GM12878 (cell line): ENCODE measurements at regions not wholly inside any gene's neighbourhood (a gene's known extent, or its start where the extent isn't known, plus 50 kb on each side); places are given as distances from the start of the nearest gene placed in this dataset.

Experiments used
- ATAC-seq: fragments of 200-7000 bp; cut with Tn5 transposase; 3 replicates; pipeline ENCODE4 v1.9.1; 2020; ENCODE audit warnings: mild to moderate bottlenecking, moderate library complexity
- BruUV-seq: library from RNA; stranded (reverse); fragments of 400-500 nt; replicated peaks from 2 replicates; lab custom pipeline; 2021; lab: Mats Ljungman, UMichigan
- CTCF ChIA-PET: fragments of 300-600 bp; sonication (Branson Sonifier 250); formaldehyde crosslinking; extraction: SDS; loops from one replicate; lab custom pipeline; 2021; ENCODE audit warnings: inconsistent platforms; lab: Yijun Ruan, JAX
- POLR2A ChIA-PET: fragments of 350-600 bp; formaldehyde crosslinking; extraction: SDS; loops from one replicate; lab custom pipeline; 2021; ENCODE audit warnings: inconsistent platforms; lab: Charles Lee
- RAD21 ChIA-PET: fragments of 300-600 bp; sonication (Branson Sonifier 250); formaldehyde crosslinking; loops from one replicate; lab custom pipeline; 2023; ENCODE audit warnings: antibody characterized with exemption; ENCODE audit not compliant: unreplicated experiment; lab: Charles Lee
- SMC1A ChIA-PET: fragments of 300-600 bp; sonication (Branson Sonifier 250); formaldehyde crosslinking; loops from one replicate; lab custom pipeline; 2023; ENCODE audit not compliant: unreplicated experiment, uncharacterized antibody; lab: Charles Lee
- DNase-seq: peaks from one replicate; pipeline ENCODE4 v3.0.0-alpha.2; 2011; ENCODE audit warnings: low read depth, low spot score
- FAIRE-seq: peaks from 3 replicates; lab custom pipeline; 2011; peaks lifted over from hg19 to GRCh38; lab: Jason Lieb, UNC
- H2AFZ ChIP-seq: 2 replicates; pipeline ENCODE4 v1.6.0; 2011; ENCODE audit warnings: low read depth, low read length, control low read depth; ENCODE audit not compliant: control insufficient read depth
- H3K27ac ChIP-seq: 2 replicates; pipeline ENCODE4 v1.5.1; 2011; ENCODE audit warnings: control low read depth; ENCODE audit not compliant: control insufficient read depth, insufficient read depth
- H3K27me3 ChIP-seq, 2 experiments: replicated peaks in 1 of 2; 2 replicates each; pipeline versions ENCODE4 v1.6.0 to v1.6.1; 2011; ENCODE audit warnings: low read length in 1 of 2; ENCODE audit not compliant: control insufficient read depth in 2 of 2, insufficient read depth in 2 of 2
- H3K36me3 ChIP-seq, 2 experiments: 2 replicates each; pipeline ENCODE4 v1.5.1; 2011; ENCODE audit warnings: low read length in 1 of 2; ENCODE audit not compliant: control insufficient read depth in 2 of 2, insufficient read depth in 2 of 2
- H3K4me1 ChIP-seq: 2 replicates; pipeline ENCODE4 v1.6.1; 2011; ENCODE audit warnings: mild to moderate bottlenecking, low read length, moderate library complexity, mixed read lengths; ENCODE audit not compliant: control insufficient read depth, insufficient read depth
- H3K4me2 ChIP-seq: 2 replicates; pipeline ENCODE4 v1.6.0; 2011; ENCODE audit warnings: control low read depth; ENCODE audit not compliant: control insufficient read depth, insufficient read depth
- H3K4me3 ChIP-seq: fragments of 200-600 bp; sonication (generic); 2 replicates; pipeline ENCODE4 v1.5.1; 2016
- H3K79me2 ChIP-seq: 2 replicates; pipeline ENCODE4 v1.6.0; 2011; ENCODE audit warnings: low read length; ENCODE audit not compliant: control insufficient read depth, insufficient read depth
- H3K9ac ChIP-seq: 2 replicates; pipeline ENCODE4 v1.8.0; 2011; ENCODE audit warnings: low read length, control low read depth, mixed read lengths; ENCODE audit not compliant: control insufficient read depth, insufficient read depth
- H3K9me3 ChIP-seq: replicated peaks from 3 replicates; pipeline ENCODE4 v1.5.1; 2011; ENCODE audit warnings: mild to moderate bottlenecking, low read length; ENCODE audit not compliant: control insufficient read depth, insufficient read depth
- H4K20me1 ChIP-seq: 2 replicates; pipeline ENCODE4 v1.6.0; 2011; ENCODE audit not compliant: control insufficient read depth, insufficient read depth
- BACH1 ChIP-seq: fragments of 450-650 bp; IDR thresholded peaks from 2 replicates; pipeline ENCODE4 v1.6.1; 2017; ENCODE audit warnings: mild to moderate bottlenecking, borderline replicate concordance
- EGR1 ChIP-seq, 2 experiments: IDR thresholded peaks; 1 replicate in 1 of 2; 2 replicates in 1 of 2; pipeline ENCODE4 v1.6.1; 2011 to 2012; ENCODE audit warnings: low read depth in 2 of 2, low read length in 2 of 2, borderline replicate concordance in 1 of 2, mild to moderate bottlenecking in 1 of 2, moderate library complexity in 1 of 2
- PBX3 ChIP-seq: IDR thresholded peaks from 2 replicates; pipeline ENCODE4 v1.6.1; 2011; ENCODE audit warnings: mild to moderate bottlenecking, low read depth, low read length, moderate library complexity; ENCODE audit not compliant: insufficient replicate concordance
- PKNOX1 ChIP-seq: fragments of 450-650 bp; IDR thresholded peaks from 2 replicates; pipeline ENCODE4 v1.6.1; 2016; ENCODE audit warnings: mild to moderate bottlenecking
- SKIL ChIP-seq: fragments of 450-650 bp; IDR thresholded peaks from 2 replicates; pipeline ENCODE4 v1.6.1; 2017; ENCODE audit warnings: mild to moderate bottlenecking, low read depth, inconsistent platforms; ENCODE audit not compliant: poor library complexity, severe bottlenecking
- SMARCA5 ChIP-seq: fragments of 450-650 bp; IDR thresholded peaks from 2 replicates; pipeline ENCODE4 v1.6.1; 2017; ENCODE audit warnings: mild to moderate bottlenecking
- SP1 ChIP-seq: IDR thresholded peaks from one replicate; pipeline ENCODE4 v1.6.1; 2011; ENCODE audit warnings: low read depth, low read length
- SRF ChIP-seq, 2 experiments: IDR thresholded peaks; 2 replicates each; pipeline ENCODE4 v1.6.1; 2011; ENCODE audit warnings: low read depth in 2 of 2, low read length in 2 of 2, mild to moderate bottlenecking in 1 of 2, moderate library complexity in 1 of 2
- USF1 ChIP-seq: IDR thresholded peaks from 2 replicates; pipeline ENCODE4 v1.6.1; 2011; ENCODE audit warnings: borderline replicate concordance, low read depth, mild to moderate bottlenecking, moderate library complexity, mixed read lengths, low read length; ENCODE audit not compliant: insufficient read depth; ENCODE audit errors: extremely low read length
- YBX1 ChIP-seq: fragments of 450-650 bp; IDR thresholded peaks from 2 replicates; pipeline ENCODE4 v1.6.1; 2016; ENCODE audit warnings: antibody characterized with exemption
- WGBS: methylation state at CpG from one replicate; pipeline ENCODE4 v1.1.6; 2016; ENCODE audit warnings: low lambda C conversion rate; ENCODE audit not compliant: insufficient replicate concordance, insufficient coverage; ENCODE audit errors: missing lambda C conversion rate; 5-methylcytosine and 5-hydroxymethylcytosine counted together
- in situ Hi-C: fragments of 300-500 bp; cut with MboI; formaldehyde crosslinking; loops from 9 replicates; pipeline ENCODE4 v1.14.3; 2018; ENCODE audit warnings: mixed read lengths
- intact Hi-C: fragments of 100-400 bp; cut with micrococcal nuclease; formaldehyde crosslinking; loops from one replicate; pipeline ENCODE4 v1.14.2; 2022; ENCODE audit not compliant: unreplicated experiment

- H3K27ac ChIP-seq: no peak overlapping the region
- ChIA-PET POLR2A (no interaction called here), SMC1A (no interaction called here), RAD21 (no interaction called here), CTCF (no interaction called here)
- no peaks in the 10 kb centered on the region for H3K79me2 ChIP-seq
- no peak overlapping the region for H3K4me2 ChIP-seq
- no peaks in the 10 kb centered on the region for H3K9me3 ChIP-seq
- H3K4me3 ChIP-seq: no peak overlapping the region
- no peaks in the 10 kb centered on the region for H3K36me3 ChIP-seq
- TF ChIP-seq YBX1 (no peak), SRF (IDR thresholded peaks at IDR 0.05; ENCODE audit: low read depth in 2 of 2, low read length in 2 of 2) (no peak), USF1 (no peak)
- intact Hi-C loops: no loop called here
- in situ Hi-C loops: no loop called here
- FAIRE-seq (no peak), ATAC-seq (no peak), DNase-seq (no peak)
- H3K4me1 ChIP-seq: no peaks in the 10 kb centered on the region
- no peaks in the 10 kb centered on the region for H4K20me1 ChIP-seq
- H3K9ac ChIP-seq: no peak overlapping the region
- H2AFZ ChIP-seq: no peak overlapping the region; the same call in 1 of the 2 replicates
- no TSS peak for BruUV-seq
- no peaks in the 10 kb centered on the region for H3K27me3 ChIP-seq
- WGBS: 1% methylated on average over 5 of the region's 5 CpGs
Measured at GRCh38 chr4:65791812-65792308, 121.6 kb upstream of the EPHA5 start.

GRCh38 chr4:65791111-65791811, 121.0 kb upstream of the EPHA5 start:
- Histone ChIP-seq H3K4me3 (no peak overlapping the region), H3K9me3 (no peaks in the 10 kb centered on the region), H3K27me3 (no peaks in the 10 kb centered on the region), H3K79me2 (no peaks in the 10 kb centered on the region), H4K20me1 (no peaks in the 10 kb centered on the region), H2AFZ (no peak overlapping the region; the same call in 1 of the 2 replicates), H3K4me2 (no peak overlapping the region), H3K27ac (no peak overlapping the region), H3K36me3 (no peaks in the 10 kb centered on the region), H3K9ac (no peak overlapping the region), H3K4me1 (no peaks in the 10 kb centered on the region)
- ChIA-PET SMC1A (no interaction called here), RAD21 (no interaction called here), POLR2A (no interaction called here), CTCF (interaction anchor here (0.8 kb wide), 1 partner anchor 14 kb away, joined by 3 read pairs; no protein-coding TSS in a partner anchor)
- no peak for FAIRE-seq
- no peak for DNase-seq
- no TSS peak for BruUV-seq
- no peak for ATAC-seq
- intact Hi-C loops: no loop called here
- WGBS: 5% methylated on average over 1 of the region's 1 CpG
- in situ Hi-C loops: no loop called here
- TF ChIP-seq PBX3 (no peak), BACH1 (no peak), SMARCA5 (no peak), SKIL (no peak), EGR1 (IDR thresholded peaks at IDR 0.05; ENCODE audit: borderline replicate concordance in 1 of 2, low read depth in 2 of 2, low read length in 2 of 2) (no peak), SP1 (no peak), PKNOX1 (no peak)
